GM19438 (cell line): ENCODE measurements at regions not wholly inside any gene's neighbourhood (a gene's known extent, or its start where the extent isn't known, plus 50 kb on each side); places are given as distances from the start of the nearest gene placed in this dataset.

ENCODE experiments used
- ATAC-seq: cut with Tn5 transposase; IDR thresholded peaks from one replicate; pipeline ENCODE4 v1.9.1; 2021; ENCODE audit warnings: low read depth; ENCODE audit not compliant: unreplicated experiment

DNA sequence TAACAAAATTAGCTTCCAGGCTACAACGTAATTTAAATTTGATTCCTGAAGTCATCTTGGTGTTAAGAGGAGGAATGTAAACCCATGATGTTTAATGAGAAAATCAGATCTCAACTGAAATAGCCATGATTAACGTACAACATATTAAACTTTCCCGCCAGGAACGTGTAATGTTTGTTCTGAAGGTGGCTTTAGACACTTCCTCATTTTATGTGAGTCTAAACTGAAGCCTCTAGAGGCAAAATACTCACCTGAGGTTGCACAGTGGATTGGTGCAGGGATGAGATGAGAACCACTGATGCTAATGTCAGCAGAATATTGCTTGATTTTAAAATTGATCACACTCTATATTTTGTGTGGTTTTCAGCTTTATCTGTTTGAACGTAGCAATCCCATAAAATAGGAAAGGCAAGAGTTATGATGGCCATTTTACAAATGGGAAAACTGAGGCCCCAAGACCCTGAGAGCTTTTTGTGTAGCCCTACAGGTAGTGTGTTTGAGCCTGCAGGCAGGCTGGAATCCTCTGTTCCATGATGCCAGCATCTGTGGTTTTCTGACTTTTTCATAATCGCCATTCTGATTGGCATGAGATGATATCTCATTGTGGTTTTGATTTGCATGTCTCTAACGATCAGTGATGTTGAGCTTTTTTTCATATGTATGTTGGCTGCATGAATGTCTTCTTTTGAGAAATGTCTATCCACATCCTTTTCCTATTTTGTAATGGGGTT is 243.7 kb upstream of the BMPER start:
- no peak for ATAC-seq

DNA sequence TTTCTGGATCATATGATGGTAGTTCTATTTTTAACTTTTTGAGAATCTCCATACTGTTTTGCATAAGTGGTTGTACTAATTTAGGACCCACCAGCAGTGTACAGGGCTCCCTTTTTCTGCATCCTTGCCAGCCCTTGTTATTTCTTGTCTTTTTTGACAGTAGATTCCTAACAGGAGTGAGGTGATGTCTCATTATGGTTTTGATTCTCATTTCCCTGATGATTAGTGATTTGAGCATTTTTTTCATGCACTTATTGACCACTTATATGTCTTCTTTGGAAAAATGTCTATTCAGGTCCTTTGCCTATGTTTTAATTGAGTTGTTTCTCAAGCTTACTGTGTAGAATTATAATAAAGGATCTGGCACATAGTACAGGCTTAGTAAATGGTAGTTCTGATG is 238.8 kb upstream of the BMPER start:
- ATAC-seq: no peak

DNA sequence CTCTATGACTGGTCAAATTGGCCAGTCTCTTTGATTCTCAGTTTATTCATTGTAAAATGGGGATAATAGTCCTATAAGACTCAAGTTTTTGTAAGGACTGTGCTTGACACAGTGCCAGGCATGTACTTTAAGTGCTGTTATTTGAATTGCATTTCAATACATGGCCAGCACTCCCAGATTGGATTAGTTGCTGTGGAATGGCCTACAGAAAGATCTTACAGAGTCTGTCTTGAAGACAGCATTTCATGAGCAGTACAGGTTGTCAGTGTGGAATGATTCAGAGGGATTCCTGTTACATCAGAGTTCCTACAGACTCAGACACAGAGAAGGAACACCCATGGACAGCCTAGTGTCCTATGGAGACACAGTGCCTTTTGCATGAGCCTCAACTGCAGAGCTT is 238.1 kb upstream of the BMPER start:
- no peak for ATAC-seq

DNA sequence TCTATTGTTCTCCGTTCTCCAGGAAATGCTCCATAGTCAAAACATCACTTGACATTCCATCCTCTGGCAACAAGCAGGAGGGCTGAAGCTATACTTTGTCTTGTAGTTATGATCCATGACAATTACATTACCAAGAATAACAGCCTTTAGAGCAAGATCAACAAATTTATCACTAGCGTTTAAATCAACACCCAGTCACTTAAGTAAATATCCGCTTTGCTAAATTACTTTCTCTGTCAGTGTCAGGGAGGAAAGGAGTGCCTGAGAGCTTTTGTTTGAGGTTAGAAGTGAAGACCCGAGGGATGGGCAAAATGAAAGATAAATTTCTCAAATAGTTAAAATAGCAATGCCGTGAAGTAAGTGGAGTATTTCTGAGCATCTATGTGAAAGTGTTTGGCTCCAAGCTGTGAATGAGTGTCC is 236.1 kb upstream of the BMPER start:
- no peak for ATAC-seq

DNA sequence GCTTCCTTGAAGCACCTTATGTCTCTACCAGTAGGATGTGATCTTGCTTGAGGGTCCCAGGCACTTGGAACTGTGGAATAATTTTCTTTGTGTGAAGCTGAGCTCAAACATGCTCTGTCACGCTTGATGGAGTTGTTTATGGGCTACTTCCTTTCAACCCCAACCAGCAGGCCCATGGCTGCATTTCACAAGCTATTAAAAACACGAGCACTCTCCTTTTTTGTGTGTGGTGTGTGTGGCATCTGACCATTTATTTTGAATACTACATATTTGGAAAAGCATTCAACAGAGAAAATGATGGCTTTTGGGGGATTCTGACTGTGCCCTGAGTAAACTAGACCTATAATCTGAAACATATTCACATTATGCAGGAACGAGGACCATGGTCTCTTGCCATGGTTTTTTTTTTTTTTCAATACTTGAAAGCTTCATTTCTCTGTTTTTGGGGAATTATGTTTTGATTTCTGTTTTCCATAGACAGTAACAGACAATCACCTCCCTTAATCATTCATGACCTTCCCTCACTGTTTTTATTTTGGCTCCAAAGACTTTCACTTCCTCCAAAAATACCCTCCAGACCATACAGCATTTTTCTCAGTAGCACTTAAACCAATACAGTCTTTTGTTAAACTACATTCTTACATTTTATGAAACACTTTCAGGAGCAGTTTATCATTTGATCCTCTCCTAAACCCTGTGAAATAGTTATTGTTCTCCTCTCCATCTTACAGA is 233.6 kb upstream of the BMPER start:
- ATAC-seq: peak; percentile 51

DNA sequence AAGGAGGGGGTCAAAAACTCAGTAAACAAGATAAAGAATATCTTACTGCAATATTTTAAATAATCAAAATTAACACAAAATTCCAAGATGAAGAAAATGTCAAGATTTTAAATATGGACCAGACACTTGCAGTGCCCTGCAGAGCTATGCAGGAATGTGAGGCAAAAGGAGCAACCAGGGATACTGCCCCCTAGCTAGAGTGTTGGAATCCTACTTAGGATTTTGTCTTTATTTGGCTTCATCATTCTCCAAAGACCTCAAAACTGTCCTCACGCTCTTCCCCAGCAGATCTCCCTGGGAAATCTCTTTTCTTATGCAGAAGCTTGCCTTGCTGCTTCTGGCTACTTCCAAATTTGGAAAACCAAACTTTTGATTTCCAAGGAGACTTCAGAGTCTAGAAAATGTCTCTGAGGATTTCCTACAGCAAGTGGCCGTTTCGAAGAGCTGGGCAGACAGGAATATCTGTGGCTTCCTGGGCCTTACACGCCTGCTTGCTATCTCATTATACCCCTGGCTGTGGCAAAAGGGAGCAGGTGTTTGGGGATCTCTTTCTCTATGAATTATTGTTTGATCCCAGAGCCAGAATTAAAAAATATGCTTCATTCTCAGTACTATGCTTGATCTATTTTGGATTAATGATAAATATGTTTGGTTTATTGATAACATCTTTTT is 232.2 kb upstream of the BMPER start:
- no peak for ATAC-seq

DNA sequence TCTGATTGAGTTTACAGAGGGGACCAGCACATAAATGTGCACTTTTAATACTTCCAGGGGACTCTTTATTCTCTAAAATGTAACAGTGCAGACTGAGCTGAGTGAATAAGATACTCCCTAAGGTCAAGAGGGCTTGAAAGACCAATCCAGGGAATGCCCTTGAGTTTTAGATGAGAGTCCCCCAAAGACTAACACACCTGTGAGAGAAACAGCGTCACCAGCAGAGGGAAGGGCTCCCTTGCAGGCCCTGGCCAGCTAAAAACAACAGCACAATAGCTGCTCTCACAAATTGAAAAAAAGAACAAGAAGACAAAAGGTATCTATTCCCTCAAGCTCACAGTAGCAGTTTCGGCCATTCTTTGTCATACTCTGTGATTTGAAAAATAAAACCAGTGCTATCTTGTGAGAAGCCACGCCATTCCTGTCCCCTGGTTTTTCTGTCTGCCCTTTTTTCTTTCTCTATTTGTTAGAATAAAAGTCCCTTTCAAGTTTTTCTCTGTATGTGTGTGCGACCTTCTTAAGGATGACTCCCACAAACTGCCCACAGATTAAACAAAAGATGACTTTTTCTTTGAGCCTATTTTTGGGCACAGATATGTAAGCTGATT is 230.4 kb upstream of the BMPER start:
- no peak for ATAC-seq

DNA sequence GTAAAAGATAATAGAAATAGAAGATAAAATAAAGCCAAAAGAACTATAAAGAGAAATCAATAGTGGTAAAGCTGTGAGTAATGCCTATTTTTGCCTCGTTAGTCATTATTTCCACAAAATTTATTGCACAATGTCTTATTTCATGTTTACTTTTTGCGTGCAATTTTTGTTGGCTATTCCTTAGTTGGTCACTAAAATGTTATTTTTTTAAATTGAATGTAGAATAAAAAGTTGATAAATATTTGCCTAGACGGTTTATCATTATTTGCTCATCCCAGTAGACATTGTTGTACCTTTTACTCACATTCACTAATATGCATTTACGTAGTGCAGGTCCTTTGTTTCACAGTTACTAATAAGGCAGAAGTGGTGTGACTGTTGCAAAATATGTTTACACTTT is 227.8 kb upstream of the BMPER start:
- no peak for ATAC-seq

DNA sequence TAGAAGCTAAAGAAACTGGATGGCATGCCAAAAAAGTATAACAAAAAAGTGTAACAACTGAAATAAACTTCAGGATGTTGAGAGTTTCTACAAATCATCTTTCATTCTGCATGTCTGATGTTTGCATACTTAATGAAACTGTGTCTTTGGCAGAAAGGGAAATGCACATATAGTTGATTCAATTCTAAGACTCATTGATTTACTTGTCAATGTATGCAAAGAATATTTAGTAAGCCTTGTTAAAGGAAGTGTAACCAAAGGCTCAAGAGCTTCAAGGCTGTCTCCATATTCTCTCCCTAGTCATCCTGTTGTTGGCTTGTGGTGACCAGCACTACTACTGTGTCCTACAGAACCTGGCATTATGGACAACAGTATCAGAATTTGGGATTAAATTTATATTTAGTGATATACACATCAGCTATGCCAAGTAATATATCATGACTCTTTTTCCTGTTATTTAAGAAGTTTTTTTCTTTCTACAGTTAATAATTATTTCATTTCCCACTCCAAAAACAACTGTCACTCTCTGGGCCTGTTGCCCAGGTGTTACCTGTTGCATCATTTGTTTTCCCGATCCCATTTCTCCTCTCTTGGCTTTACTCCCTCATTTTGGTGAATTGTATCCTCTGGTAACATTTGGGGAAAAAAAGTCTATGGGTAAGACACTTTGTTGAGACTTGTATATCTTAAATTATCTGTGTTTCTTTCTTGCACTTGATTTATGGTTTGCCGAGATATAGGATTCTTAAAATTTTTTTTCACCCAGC is 226.6 kb upstream of the BMPER start:
- ATAC-seq: no peak

DNA sequence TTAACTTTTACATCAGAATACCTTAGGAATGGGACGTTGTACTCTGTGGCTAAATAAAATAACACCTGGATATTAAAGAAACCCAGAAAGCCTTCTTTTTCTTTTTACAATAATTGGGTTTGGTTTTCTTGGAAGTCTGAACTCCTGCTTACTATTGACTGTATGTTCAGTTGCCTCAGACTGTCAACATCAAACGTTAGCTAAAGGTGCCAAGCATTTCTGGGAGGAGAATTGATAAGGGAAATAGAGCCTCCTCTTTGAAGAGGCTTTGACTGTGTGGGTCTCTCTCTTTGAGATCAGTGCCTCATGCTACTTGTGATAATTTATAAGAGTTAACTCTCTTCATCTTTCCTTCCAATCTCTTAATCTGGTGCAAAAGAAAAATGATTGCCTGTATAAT is 224.7 kb upstream of the BMPER start:
- ATAC-seq: no peak

DNA sequence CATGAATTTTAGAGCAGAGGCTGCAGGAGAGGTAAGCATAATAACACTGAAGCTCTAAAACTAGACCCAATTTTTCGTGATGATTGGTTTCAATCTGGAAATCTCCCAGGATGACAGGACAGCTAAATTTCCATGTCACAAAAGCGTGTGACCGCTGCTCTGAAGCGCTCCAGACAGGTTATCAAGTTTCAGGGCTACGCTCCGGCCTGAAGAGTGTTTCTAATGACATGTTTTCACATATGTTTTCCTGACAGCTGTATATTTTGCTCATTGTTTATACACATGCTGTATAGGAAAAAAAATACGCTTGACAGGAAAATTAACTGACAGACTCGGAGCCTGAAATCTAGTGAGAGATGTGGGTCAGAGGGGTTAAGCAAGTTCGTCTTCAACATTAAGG is 219.8 kb upstream of the BMPER start:
- no peak for ATAC-seq

DNA sequence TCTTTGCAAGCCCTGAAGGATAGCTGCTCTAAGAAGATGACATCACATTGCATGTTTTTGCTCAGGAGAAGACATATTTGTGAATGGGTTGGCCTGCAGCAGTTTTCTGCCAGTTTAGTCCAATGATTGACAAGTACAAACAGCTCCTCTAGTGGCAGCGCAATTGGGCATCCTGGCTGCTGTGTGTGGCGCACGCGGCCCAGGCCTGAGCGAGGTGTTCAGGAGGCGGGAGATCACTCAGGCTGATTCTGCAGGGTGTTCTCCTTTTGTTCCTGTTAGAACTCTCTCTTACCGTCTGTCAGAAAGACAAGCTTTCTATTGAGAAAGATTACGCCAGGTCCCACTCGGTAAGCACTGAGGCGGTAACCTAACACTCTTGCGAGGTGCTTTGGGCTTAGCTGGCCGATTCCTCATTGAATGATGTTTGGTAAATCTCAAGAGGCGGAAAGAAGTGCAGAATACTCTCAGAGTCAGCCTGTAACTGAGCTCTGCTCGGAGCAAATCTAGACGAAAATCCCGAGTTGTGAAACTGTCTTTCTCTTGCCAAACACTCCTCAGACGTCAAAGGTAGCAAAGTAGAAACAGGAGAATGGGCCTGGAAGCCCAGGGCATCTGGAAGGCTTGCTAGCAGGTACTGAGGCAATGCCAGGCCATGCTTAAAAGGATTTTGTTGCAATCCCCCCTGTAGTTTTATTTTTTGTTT is 219.2 kb upstream of the BMPER start:
- no peak for ATAC-seq

DNA sequence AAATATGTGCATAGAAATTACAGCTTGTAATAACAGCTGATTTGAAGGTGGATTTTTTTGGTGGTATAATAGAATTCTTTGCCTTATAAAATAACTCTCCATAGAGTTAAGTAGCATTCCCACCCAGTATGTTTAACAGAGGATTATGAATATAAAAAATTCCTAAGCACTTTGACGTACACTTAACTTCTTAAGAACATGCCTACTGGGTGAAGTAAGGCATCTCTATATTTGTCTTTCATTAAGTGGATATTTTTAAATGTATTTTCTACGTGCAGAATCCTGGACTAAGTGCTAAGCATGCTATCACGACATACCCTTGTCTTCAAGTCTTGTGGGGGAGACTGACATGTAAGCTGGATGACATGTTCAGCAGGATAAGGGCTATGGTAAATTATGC is 217.7 kb upstream of the BMPER start:
- ATAC-seq: no peak

DNA sequence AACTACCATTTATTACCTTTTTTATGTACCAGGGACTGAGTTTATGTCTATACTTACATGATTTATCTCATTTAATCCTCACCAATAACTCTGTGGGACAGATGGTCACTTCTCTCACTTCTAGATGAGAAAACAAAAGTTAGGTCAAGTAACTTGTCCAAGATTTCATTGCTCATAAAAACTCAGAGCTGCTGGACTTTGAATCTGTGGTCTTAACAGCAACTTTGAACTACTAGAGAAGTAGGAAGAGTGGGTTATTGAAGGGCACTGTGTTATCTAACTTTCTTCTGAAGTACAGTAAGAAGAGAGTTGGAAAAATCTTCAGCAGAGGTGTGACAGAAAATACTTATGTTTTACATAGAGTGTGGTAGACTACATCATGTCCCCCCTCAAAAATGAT is 214.2 kb upstream of the BMPER start:
- ATAC-seq: no peak

DNA sequence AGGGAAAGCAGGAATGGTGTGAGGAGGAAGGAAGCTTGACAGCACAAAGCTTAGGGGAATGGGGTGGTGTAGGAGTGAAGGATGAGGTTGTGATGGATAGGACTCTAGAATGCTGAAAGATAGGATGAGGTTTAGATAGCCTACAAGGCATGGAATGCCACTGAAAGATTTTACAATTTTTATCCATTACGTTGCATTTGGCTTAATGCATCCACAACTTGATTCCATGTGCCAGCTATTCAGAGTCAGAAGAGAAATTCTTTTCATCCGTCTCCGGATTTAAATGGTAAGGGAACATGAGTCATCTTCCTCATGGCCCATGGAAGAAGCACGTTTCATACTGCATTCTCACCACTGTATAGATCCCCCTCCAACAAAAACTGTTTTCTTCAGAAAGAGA is 212.4 kb upstream of the BMPER start:
- ATAC-seq: no peak

DNA sequence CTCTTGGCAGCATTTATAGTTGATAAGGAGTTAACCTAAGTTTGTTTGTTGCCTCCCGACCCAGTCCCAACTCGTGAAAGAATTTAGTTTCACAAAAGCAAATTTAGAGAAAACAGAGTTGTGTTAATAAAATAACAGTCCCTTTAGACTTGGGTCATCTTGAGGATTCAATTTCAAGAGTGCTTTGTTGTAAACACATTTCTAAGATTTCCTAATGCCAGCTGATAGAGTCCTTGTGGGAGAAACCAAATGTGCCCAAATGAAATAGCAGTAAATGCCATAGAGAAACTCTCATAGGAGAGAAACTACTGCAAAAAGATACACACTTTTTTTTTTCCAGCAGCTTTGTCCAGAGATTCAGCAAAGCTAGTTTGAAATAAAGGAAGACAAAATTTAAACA is 211.3 kb upstream of the BMPER start:
- ATAC-seq: no peak

DNA sequence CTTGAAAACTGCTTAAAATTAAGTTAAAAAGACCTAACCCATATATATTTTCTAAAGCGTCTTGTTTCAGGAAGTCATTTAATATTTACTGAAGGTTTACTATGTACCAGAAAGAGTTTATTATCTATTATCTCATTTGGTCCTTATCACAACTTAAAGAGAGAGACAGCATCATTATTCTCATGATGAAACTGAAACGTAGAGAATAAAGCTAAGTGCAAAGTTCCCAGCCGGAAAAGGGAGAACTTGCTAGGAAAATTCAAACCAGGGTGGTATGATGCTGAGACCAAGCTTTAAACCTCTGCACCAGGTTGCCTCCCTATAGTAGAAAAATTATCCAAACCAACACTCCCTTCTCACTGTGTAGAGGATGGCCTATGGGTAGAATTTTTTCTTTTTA is 207.7 kb upstream of the BMPER start:
- no peak for ATAC-seq

DNA sequence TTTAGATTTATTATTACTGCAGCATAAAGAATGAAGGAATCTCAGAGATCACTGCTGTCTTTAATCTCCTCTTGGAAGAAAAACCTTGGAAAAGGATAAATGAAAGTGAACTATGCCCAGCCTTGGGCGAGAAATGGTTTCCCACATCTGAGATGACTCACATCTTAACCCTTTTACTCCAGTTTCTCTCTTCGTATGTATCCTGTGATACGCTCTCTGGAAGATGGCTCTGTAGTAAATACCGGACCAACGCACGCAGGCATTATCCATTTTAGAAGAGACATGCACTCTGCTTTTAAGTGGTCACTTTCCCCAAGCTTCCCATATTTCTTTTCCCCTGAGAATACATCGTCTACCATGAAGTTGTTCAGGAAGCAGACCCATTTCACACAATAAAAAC is 207.3 kb upstream of the BMPER start:
- ATAC-seq: no peak

DNA sequence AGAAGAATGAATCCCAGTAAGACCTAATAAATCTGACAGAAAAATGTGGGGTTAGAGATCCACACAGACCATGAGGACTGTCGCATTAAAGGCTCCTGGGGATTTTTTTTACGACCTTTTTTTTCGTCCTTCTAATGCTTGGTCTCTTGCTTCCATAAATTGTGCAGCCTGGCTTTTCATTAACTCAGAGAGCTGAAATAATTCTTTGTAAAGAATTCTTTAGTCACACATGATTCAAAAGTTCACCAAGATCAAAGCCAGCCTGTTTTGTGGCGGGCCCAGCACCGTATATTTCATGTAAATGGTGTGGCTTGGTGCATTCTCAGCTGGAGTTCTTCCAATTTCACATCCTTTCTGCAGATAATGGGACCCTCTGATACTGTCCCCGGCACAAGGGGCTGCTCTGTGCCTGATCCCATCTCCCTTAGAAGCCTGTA is 206.6 kb upstream of the BMPER start:
- ATAC-seq: no peak
